ENCODE measurements at regions not wholly inside any gene's neighbourhood (a gene's known extent, or its start where the extent isn't known, plus 50 kb on each side); places are given as distances from the start of the nearest gene placed in this dataset.
"Not testable (repeated sequence)": the region's sequence is repeated elsewhere in the genome, so short reads cannot be mapped to it uniquely, and the experiment has no call there.

- DNase-seq: no peak
Measured at GRCh38 chr14:38693423-38693822, 409.6 kb downstream of the SEC23A start.

GRCh38 chr14:38669027-38669426, 413.1 kb upstream of the CLEC14A start:
- no peak for DNase-seq

- DNase-seq: no peak
Measured at GRCh38 chr14:38663382-38663781, 407.5 kb upstream of the CLEC14A start.

GRCh38 chr14:38662781-38663180, 406.9 kb upstream of the CLEC14A start:
- no peak for DNase-seq

GRCh38 chr14:38646391-38646790, 390.5 kb upstream of the CLEC14A start:
- DNase-seq: no peak

GRCh38 chr14:38634913-38635312, 379.0 kb upstream of the CLEC14A start:
- DNase-seq: not testable (repeated sequence)

GRCh38 chr14:38629412-38629811, 373.5 kb upstream of the CLEC14A start:
- no peak for DNase-seq

GRCh38 chr14:38627163-38627562, 371.3 kb upstream of the CLEC14A start:
- no peak for DNase-seq

GRCh38 chr14:38623661-38624060, 367.8 kb upstream of the CLEC14A start:
- DNase-seq: no peak

GRCh38 chr14:38618514-38618913, 362.6 kb upstream of the CLEC14A start:
- peak; percentile 3 for DNase-seq

- DNase-seq: no peak
Measured at GRCh38 chr14:38616959-38617358, 361.1 kb upstream of the CLEC14A start.

- DNase-seq: no peak
Measured at GRCh38 chr14:38611928-38612327, 356.0 kb upstream of the CLEC14A start.

- no peak for DNase-seq
Measured at GRCh38 chr14:38608244-38608643, 352.4 kb upstream of the CLEC14A start.

GRCh38 chr14:38605193-38606114, 349.6 kb upstream of the CLEC14A start:
- peak; percentile 14 for DNase-seq

GRCh38 chr14:38600572-38600971, 344.7 kb upstream of the CLEC14A start:
- peak; percentile 10 for DNase-seq

GRCh38 chr14:38593476-38593875, 337.6 kb upstream of the CLEC14A start:
- no peak for DNase-seq

- DNase-seq: no peak
Measured at GRCh38 chr14:38592764-38593442, 337.0 kb upstream of the CLEC14A start.

GRCh38 chr14:38589747-38590350, 334.0 kb upstream of the CLEC14A start:
- DNase-seq: no peak

- DNase-seq: no peak
Measured at GRCh38 chr14:38583471-38583870, 327.6 kb upstream of the CLEC14A start.

GRCh38 chr14:38578278-38578681, 322.4 kb upstream of the CLEC14A start:
- DNase-seq: no peak

GRCh38 chr14:38567703-38568102, 311.8 kb upstream of the CLEC14A start:
- DNase-seq: no peak

GRCh38 chr14:38561657-38562056, 305.8 kb upstream of the CLEC14A start:
- no peak for DNase-seq

GRCh38 chr14:38559711-38560110, 303.8 kb upstream of the CLEC14A start:
- DNase-seq: no peak

GRCh38 chr14:38557391-38557790, 301.5 kb upstream of the CLEC14A start:
- DNase-seq: not testable (repeated sequence)

Data from MV-4-11 (cell line).